IMR-90 (cell line): ENCODE measurements at regions not wholly inside any gene's neighbourhood (a gene's known extent, or its start where the extent isn't known, plus 50 kb on each side); places are given as distances from the start of the nearest gene placed in this dataset.

Experiments used
- ATAC-seq: fragments of 200-7000 bp; cut with Tn5 transposase; 2 replicates; pipeline ENCODE4 v1.9.1; 2020; ENCODE audit warnings: low read depth, mild to moderate bottlenecking, moderate library complexity
- BruUV-seq: library from RNA; stranded (reverse); fragments of 400-500 nt; replicated peaks from 2 replicates; lab custom pipeline; 2021; lab: Mats Ljungman, UMichigan
- CTCF ChIA-PET: fragments of 300-600 bp; formaldehyde crosslinking; extraction: SDS; loops from one replicate; lab custom pipeline; 2021; ENCODE audit warnings: antibody characterized with exemption; lab: Yijun Ruan, JAX
- POLR2A ChIA-PET: fragments of 300-600 bp; sonication (Branson Sonifier 250); formaldehyde crosslinking; loops from one replicate; lab custom pipeline; 2022; ENCODE audit warnings: antibody characterized with exemption; ENCODE audit not compliant: unreplicated experiment; lab: Charles Lee
- DNase-seq: peaks from one replicate; pipeline ENCODE4 v3.0.0; 2013
- H2AFZ ChIP-seq: replicated peaks from 2 replicates; pipeline ENCODE3; 2013; ENCODE audit warnings: low read length, mild to moderate bottlenecking; ENCODE audit not compliant: poor library complexity
- H2AK5ac ChIP-seq: 2 replicates; pipeline ENCODE4 v1.6.1; 2013; ENCODE audit warnings: low read depth, low read length, inconsistent platforms
- H2AK9ac ChIP-seq: replicated peaks from 2 replicates; pipeline ENCODE3; 2013; ENCODE audit warnings: mild to moderate bottlenecking, low read depth, low read length, moderate library complexity; ENCODE audit not compliant: poor library complexity
- H2BK120ac ChIP-seq: 2 replicates; pipeline ENCODE4 v1.6.1; 2013; ENCODE audit warnings: low read depth, low read length, inconsistent platforms
- H2BK15ac ChIP-seq: 3 replicates; pipeline ENCODE4 v1.6.1; 2013; ENCODE audit warnings: low read depth, low read length, inconsistent platforms
- H2BK20ac ChIP-seq: 2 replicates; pipeline ENCODE4 v1.6.1; 2013; ENCODE audit warnings: low read depth, mild to moderate bottlenecking, inconsistent platforms, low read length, moderate library complexity
- H2BK5ac ChIP-seq: 2 replicates; pipeline ENCODE4 v1.6.1; 2013; ENCODE audit warnings: mild to moderate bottlenecking, low read depth, low read length, inconsistent platforms; ENCODE audit not compliant: poor library complexity, severe bottlenecking
- H3K14ac ChIP-seq: replicated peaks from 2 replicates; pipeline ENCODE4 v1.6.1; 2013; ENCODE audit warnings: low read depth, low read length, inconsistent platforms
- H3K18ac ChIP-seq: 2 replicates; pipeline ENCODE4 v1.6.1; 2013; ENCODE audit warnings: low read depth, low read length, control low read depth
- H3K23ac ChIP-seq: 2 replicates; pipeline ENCODE4 v1.6.1; 2013; ENCODE audit warnings: low read depth, low read length, inconsistent platforms
- H3K27ac ChIP-seq: 2 replicates; pipeline ENCODE4 v1.5.1; 2013; ENCODE audit warnings: mild to moderate bottlenecking, control low read depth, low read length; ENCODE audit not compliant: insufficient read depth
- H3K27me3 ChIP-seq: 2 replicates; pipeline ENCODE4 v1.6.1; 2013; ENCODE audit warnings: low read length; ENCODE audit not compliant: control insufficient read depth, insufficient read depth
- H3K36me3 ChIP-seq: 2 replicates; pipeline ENCODE4 v1.6.1; 2013; ENCODE audit warnings: low read length, mixed read lengths; ENCODE audit not compliant: control insufficient read depth, insufficient read depth
- H3K4ac ChIP-seq: 2 replicates; pipeline ENCODE4 v1.6.1; 2013; ENCODE audit warnings: low read depth, low read length, inconsistent platforms
- H3K4me1 ChIP-seq: 2 replicates; pipeline ENCODE4 v1.6.1; 2013; ENCODE audit warnings: low read length, mixed read lengths; ENCODE audit not compliant: control insufficient read depth, insufficient read depth
- H3K4me2 ChIP-seq: 2 replicates; pipeline ENCODE4 v1.6.1; 2013; ENCODE audit warnings: low read depth, mild to moderate bottlenecking, control low read depth, low read length, moderate library complexity
- H3K4me3 ChIP-seq: 2 replicates; pipeline ENCODE4 v1.5.1; 2013; ENCODE audit warnings: low read depth, mild to moderate bottlenecking, control low read depth, low read length, moderate library complexity; ENCODE audit not compliant: insufficient read depth
- H3K56ac ChIP-seq: 2 replicates; pipeline ENCODE4 v1.6.1; 2013; ENCODE audit warnings: low read length, inconsistent platforms; ENCODE audit not compliant: insufficient read depth; ENCODE audit errors: extremely low read depth
- H3K79me1 ChIP-seq, 2 experiments: 2 replicates each; pipeline ENCODE4 v1.6.1; 2013; ENCODE audit warnings: low read length in 2 of 2, inconsistent platforms in 1 of 2, low read depth in 1 of 2
- H3K9ac ChIP-seq: 2 replicates; pipeline ENCODE4 v1.6.1; 2013; ENCODE audit warnings: low read depth, low read length, control low read depth
- H3K9me1 ChIP-seq: 2 replicates; pipeline ENCODE4 v1.6.1; 2013; ENCODE audit warnings: low read length, inconsistent platforms; ENCODE audit not compliant: insufficient read depth
- H3K9me3 ChIP-seq: 2 replicates; pipeline ENCODE4 v1.6.1; 2013; ENCODE audit warnings: low read length; ENCODE audit not compliant: control insufficient read depth, insufficient read depth
- H4K20me1 ChIP-seq: 2 replicates; pipeline ENCODE4 v1.6.1; 2013; ENCODE audit warnings: low read length, inconsistent platforms; ENCODE audit not compliant: insufficient read depth
- H4K5ac ChIP-seq: 2 replicates; pipeline ENCODE4 v1.6.1; 2013; ENCODE audit warnings: mild to moderate bottlenecking, low read depth, low read length, control low read depth
- H4K8ac ChIP-seq, 2 experiments: 2 replicates each; pipeline ENCODE4 v1.6.1; 2013; ENCODE audit warnings: low read depth in 2 of 2, low read length in 2 of 2, control low read depth in 1 of 2, inconsistent platforms in 1 of 2
- H4K91ac ChIP-seq: 2 replicates; pipeline ENCODE4 v1.6.1; 2013; ENCODE audit warnings: low read depth, low read length, inconsistent platforms; ENCODE audit not compliant: insufficient read depth
- BHLHE40 ChIP-seq: fragments of 150-350 bp; IDR thresholded peaks from 2 replicates; pipeline ENCODE4 v1.6.1; 2016; ENCODE audit warnings: mild to moderate bottlenecking, low read depth, low read length
- CEBPB ChIP-seq: IDR thresholded peaks from 2 replicates; pipeline ENCODE4 v1.6.1; 2012; ENCODE audit warnings: low read depth, low read length, improper control_type of control experiment
- CHD1 ChIP-seq: IDR thresholded peaks from 2 replicates; pipeline ENCODE4 v1.6.1; 2012; ENCODE audit warnings: low read depth, low read length, improper control_type of control experiment
- CTCF ChIP-seq: conservative IDR thresholded peaks from 2 replicates; pipeline ENCODE4 v1.5.1; 2012; ENCODE audit warnings: mild to moderate bottlenecking, low read depth, low read length, improper control_type of control experiment
- MAZ ChIP-seq: IDR thresholded peaks from 2 replicates; pipeline ENCODE4 v1.6.1; 2012; ENCODE audit warnings: low read depth, mild to moderate bottlenecking, low read length, improper control_type of control experiment, moderate library complexity, borderline replicate concordance
- MXI1 ChIP-seq: IDR thresholded peaks from 2 replicates; pipeline ENCODE4 v1.6.1; 2012; ENCODE audit warnings: low read depth, mild to moderate bottlenecking, low read length, moderate library complexity, borderline replicate concordance
- NFE2L2 ChIP-seq: fragments of 150-350 bp; IDR thresholded peaks from 2 replicates; pipeline ENCODE4 v1.6.1; 2016; ENCODE audit warnings: low read depth, mild to moderate bottlenecking, low read length
- POLR2A ChIP-seq: IDR thresholded peaks from 2 replicates; pipeline ENCODE4 v1.6.1; 2012; ENCODE audit warnings: mild to moderate bottlenecking, low read depth, low read length
- RCOR1 ChIP-seq: IDR thresholded peaks from 2 replicates; pipeline ENCODE4 v1.6.1; 2012; ENCODE audit warnings: mild to moderate bottlenecking, low read length, improper control_type of control experiment; ENCODE audit not compliant: insufficient replicate concordance
- RFX5 ChIP-seq: IDR thresholded peaks from 2 replicates; pipeline ENCODE4 v1.8.0; 2012; ENCODE audit warnings: low read depth, mild to moderate bottlenecking, low read length, moderate library complexity
- USF2 ChIP-seq: fragments of 150-350 bp; IDR thresholded peaks from 2 replicates; pipeline ENCODE4 v1.6.1; 2017; ENCODE audit warnings: mild to moderate bottlenecking, antibody characterized with exemption, low read length, low read depth
- WGBS, 2 experiments: methylation state at CpG; one replicate each; pipeline versions ENCODE4 v1.1.5 to v1.1.7; 2013; ENCODE audit warnings: missing lambda C conversion rate in 2 of 2; ENCODE audit not compliant: insufficient read length in 1 of 2; ENCODE audit errors: extremely low coverage in 2 of 2; 5-methylcytosine and 5-hydroxymethylcytosine counted together
- dilution Hi-C: fragments of 300-500 bp; cut with HindIII; formaldehyde crosslinking; loops from one replicate; pipeline ENCODE4 v1.14.3; 2018; ENCODE audit warnings: low sequenced_read_pairs; ENCODE audit not compliant: unreplicated experiment
- in situ Hi-C: fragments of 300-500 bp; cut with MboI; formaldehyde crosslinking; loops from 3 replicates; pipeline ENCODE4 v1.14.3; 2019; ENCODE audit warnings: low sequenced_read_pairs, inconsistent platforms, mixed read lengths
- intact Hi-C: fragments of 100-400 bp; cut with micrococcal nuclease; formaldehyde crosslinking; loops from 2 replicates; pipeline ENCODE4 v1.10.0; 2022

- in situ Hi-C loops: no loop called here
These were observed 52.0 kb upstream of the CELF4 start for GRCh38 chr18:37617623-37618022.

More at GRCh38 chr18:37617623-37618022, 52.0 kb upstream of the CELF4 start:
- Histone ChIP-seq H2AK9ac (no peak overlapping the region), H3K27ac (no peak overlapping the region), H4K8ac (no peak overlapping the region), H3K4me2 (no peak overlapping the region), H4K5ac (no peak overlapping the region), H2BK20ac (no peak overlapping the region), H3K79me1 (no peaks in the 10 kb centered on the region), H4K20me1 (no peaks in the 10 kb centered on the region), H2BK120ac (no peak overlapping the region), H3K36me3 (no peaks in the 10 kb centered on the region), H2AFZ (no peak overlapping the region), H3K9me3 (peaks cover 7% of the 10 kb centered on the region; the same call in 1 of the 2 replicates), H2BK5ac (no peak overlapping the region), H3K4ac (no peak overlapping the region), H3K18ac (no peak overlapping the region), H3K9ac (no peak overlapping the region), H4K91ac (no peak overlapping the region), H3K56ac (no peak overlapping the region), H3K9me1 (no peaks in the 10 kb centered on the region), H3K4me3 (no peak overlapping the region), H2AK5ac (no peak overlapping the region), H2BK15ac (no peak overlapping the region), H3K27me3 (no peaks in the 10 kb centered on the region), H3K23ac (no peak overlapping the region), H3K4me1 (no peaks in the 10 kb centered on the region), H3K14ac (no peak overlapping the region)
- no TSS peak for BruUV-seq
- no peak for TF ChIP-seq POLR2A
- TF ChIP-seq MXI1: no peak
- TF ChIP-seq RCOR1: no peak
- TF ChIP-seq MAZ: no peak
- TF ChIP-seq NFE2L2: no peak
- TF ChIP-seq BHLHE40: no peak
- no peak for TF ChIP-seq CHD1
- TF ChIP-seq CTCF: no peak
- no peak for TF ChIP-seq RFX5
- no peak for TF ChIP-seq CEBPB
- no peak for TF ChIP-seq USF2
- intact Hi-C loops: no loop called here
- no peak for DNase-seq
- WGBS, 2 experiments: no CpG with 5 or more reads among the region's 2 CpGs
- no peak for ATAC-seq
- dilution Hi-C loops: no loop called here
- ChIA-PET CTCF (no interaction called here), POLR2A (no interaction called here)
